ENCODE measurements at regions not wholly inside any gene's neighbourhood (a gene's known extent, or its start where the extent isn't known, plus 50 kb on each side); places are given as distances from the start of the nearest gene placed in this dataset.
"Not testable (repeated sequence)": the region's sequence is repeated elsewhere in the genome, so short reads cannot be mapped to it uniquely, and the experiment has no call there.

- not testable (repeated sequence) for H3K27ac ChIP-seq (ENCODE audit: low read length); H3K4me1 ChIP-seq (ENCODE audit: low read length); H2AFZ ChIP-seq (ENCODE audit: low read length); DNase-seq; H3K9me3 ChIP-seq (ENCODE audit: low read length); H3K9me2 ChIP-seq (replicated peaks; ENCODE audit: insufficient read depth, low read length); H3K36me3 ChIP-seq (ENCODE audit: insufficient read depth, low read length); H3K79me2 ChIP-seq (ENCODE audit: low read length); H3K4me2 ChIP-seq (ENCODE audit: low read depth, low read length, poor library complexity, severe bottlenecking); H3K27me3 ChIP-seq (ENCODE audit: low read length); H3K4me3 ChIP-seq (ENCODE audit: low read length); H3K9ac ChIP-seq (ENCODE audit: low read length); H4K20me1 ChIP-seq (ENCODE audit: insufficient read depth, low read depth, low read length)
Observed at GRCh38 chr2:88802026-88802425, 110.6 kb downstream of the RPIA start.

- peaks cover 4% of the 10 kb centered on the region for H3K4me1 ChIP-seq (ENCODE audit: low read length)
- H3K4me3 ChIP-seq (ENCODE audit: low read length) = no peak overlapping the region
- H3K36me3 ChIP-seq (ENCODE audit: insufficient read depth, low read length) = no peaks in the 10 kb centered on the region
- DNase-seq = no peak
- H3K27me3 ChIP-seq (ENCODE audit: low read length) = no peaks in the 10 kb centered on the region
- H2AFZ ChIP-seq (ENCODE audit: low read length) = no peak overlapping the region
- no peak overlapping the region for H3K4me2 ChIP-seq (ENCODE audit: low read depth, low read length, poor library complexity, severe bottlenecking)
- no peaks in the 10 kb centered on the region for H3K9me3 ChIP-seq (ENCODE audit: low read length)
- no peak overlapping the region for H3K27ac ChIP-seq (ENCODE audit: low read length)
- H3K79me2 ChIP-seq (ENCODE audit: low read length) = no peaks in the 10 kb centered on the region
- no peaks in the 10 kb centered on the region for H4K20me1 ChIP-seq (ENCODE audit: insufficient read depth, low read depth, low read length)
- no peaks in the 10 kb centered on the region for H3K9me2 ChIP-seq (replicated peaks; ENCODE audit: insufficient read depth, low read length)
- H3K9ac ChIP-seq (ENCODE audit: low read length) = no peak overlapping the region
Observed at GRCh38 chr2:88807237-88807962, 115.9 kb downstream of the RPIA start.

GRCh38 chr2:88808083-88808482 lies 116.6 kb downstream of the RPIA start:
- no peak for DNase-seq
- H3K79me2 ChIP-seq (ENCODE audit: low read length) = no peaks in the 10 kb centered on the region
- no peak overlapping the region for H3K9ac ChIP-seq (ENCODE audit: low read length)
- no peaks in the 10 kb centered on the region for H3K27me3 ChIP-seq (ENCODE audit: low read length)
- H3K4me2 ChIP-seq (ENCODE audit: low read depth, low read length, poor library complexity, severe bottlenecking) = no peak overlapping the region
- H3K4me3 ChIP-seq (ENCODE audit: low read length) = no peak overlapping the region
- peaks cover 4% of the 10 kb centered on the region for H3K4me1 ChIP-seq (ENCODE audit: low read length)
- no peaks in the 10 kb centered on the region for H4K20me1 ChIP-seq (ENCODE audit: insufficient read depth, low read depth, low read length)
- no peaks in the 10 kb centered on the region for H3K36me3 ChIP-seq (ENCODE audit: insufficient read depth, low read length)
- no peak overlapping the region for H3K27ac ChIP-seq (ENCODE audit: low read length)
- H3K9me3 ChIP-seq (ENCODE audit: low read length) = no peaks in the 10 kb centered on the region
- H3K9me2 ChIP-seq (replicated peaks; ENCODE audit: insufficient read depth, low read length) = no peaks in the 10 kb centered on the region
- H2AFZ ChIP-seq (ENCODE audit: low read length) = no peak overlapping the region

GRCh38 chr2:88808652-88809051 lies 117.2 kb downstream of the RPIA start:
- no peak overlapping the region for H3K27ac ChIP-seq (ENCODE audit: low read length)
- peaks cover 4% of the 10 kb centered on the region for H3K4me1 ChIP-seq (ENCODE audit: low read length)
- no peak overlapping the region for H3K9ac ChIP-seq (ENCODE audit: low read length)
- no peaks in the 10 kb centered on the region for H3K9me3 ChIP-seq (ENCODE audit: low read length)
- H3K36me3 ChIP-seq (ENCODE audit: insufficient read depth, low read length) = no peaks in the 10 kb centered on the region
- no peaks in the 10 kb centered on the region for H3K27me3 ChIP-seq (ENCODE audit: low read length)
- H3K4me2 ChIP-seq (ENCODE audit: low read depth, low read length, poor library complexity, severe bottlenecking) = no peak overlapping the region
- no peak for DNase-seq
- no peak overlapping the region for H3K4me3 ChIP-seq (ENCODE audit: low read length)
- no peaks in the 10 kb centered on the region for H3K79me2 ChIP-seq (ENCODE audit: low read length)
- no peaks in the 10 kb centered on the region for H3K9me2 ChIP-seq (replicated peaks; ENCODE audit: insufficient read depth, low read length)
- H2AFZ ChIP-seq (ENCODE audit: low read length) = no peak overlapping the region
- H4K20me1 ChIP-seq (ENCODE audit: insufficient read depth, low read depth, low read length) = no peaks in the 10 kb centered on the region

GRCh38 chr2:88809216-88809615 lies 117.7 kb downstream of the RPIA start:
- H3K4me3 ChIP-seq (ENCODE audit: low read length) = no peak overlapping the region
- H3K79me2 ChIP-seq (ENCODE audit: low read length) = no peaks in the 10 kb centered on the region
- no peaks in the 10 kb centered on the region for H4K20me1 ChIP-seq (ENCODE audit: insufficient read depth, low read depth, low read length)
- H3K27ac ChIP-seq (ENCODE audit: low read length) = no peak overlapping the region
- peaks cover 7% of the 10 kb centered on the region for H3K4me1 ChIP-seq (ENCODE audit: low read length)
- DNase-seq = no peak
- no peaks in the 10 kb centered on the region for H3K27me3 ChIP-seq (ENCODE audit: low read length)
- no peaks in the 10 kb centered on the region for H3K9me2 ChIP-seq (replicated peaks; ENCODE audit: insufficient read depth, low read length)
- no peaks in the 10 kb centered on the region for H3K9me3 ChIP-seq (ENCODE audit: low read length)
- no peak overlapping the region for H3K4me2 ChIP-seq (ENCODE audit: low read depth, low read length, poor library complexity, severe bottlenecking)
- H3K36me3 ChIP-seq (ENCODE audit: insufficient read depth, low read length) = no peaks in the 10 kb centered on the region
- H3K9ac ChIP-seq (ENCODE audit: low read length) = no peak overlapping the region
- no peak overlapping the region for H2AFZ ChIP-seq (ENCODE audit: low read length)

- Histone ChIP-seq H3K4me2 (ENCODE audit: low read depth, low read length, poor library complexity, severe bottlenecking) (no peak overlapping the region), H3K36me3 (ENCODE audit: insufficient read depth, low read length) (no peaks in the 10 kb centered on the region), H4K20me1 (ENCODE audit: insufficient read depth, low read depth, low read length) (no peaks in the 10 kb centered on the region), H3K4me3 (ENCODE audit: low read length) (no peak overlapping the region), H3K79me2 (ENCODE audit: low read length) (no peaks in the 10 kb centered on the region), H3K9me3 (ENCODE audit: low read length) (no peaks in the 10 kb centered on the region), H3K27me3 (ENCODE audit: low read length) (no peaks in the 10 kb centered on the region), H3K27ac (ENCODE audit: low read length) (no peak overlapping the region), H3K9ac (ENCODE audit: low read length) (no peak overlapping the region), H3K4me1 (ENCODE audit: low read length) (peaks cover 10% of the 10 kb centered on the region), H3K9me2 (replicated peaks; ENCODE audit: insufficient read depth, low read length) (no peaks in the 10 kb centered on the region), H2AFZ (ENCODE audit: low read length) (no peak overlapping the region)
- no peak for DNase-seq
Observed at GRCh38 chr2:88810017-88810416, 118.5 kb downstream of the RPIA start.

GRCh38 chr2:88810488-88810887 lies 119.0 kb downstream of the RPIA start:
- no peak overlapping the region for H2AFZ ChIP-seq (ENCODE audit: low read length)
- no peaks in the 10 kb centered on the region; the same call in 1 of the 2 replicates for H3K9me3 ChIP-seq (ENCODE audit: low read length)
- H3K4me2 ChIP-seq (ENCODE audit: low read depth, low read length, poor library complexity, severe bottlenecking) = no peak overlapping the region
- DNase-seq = no peak
- H3K36me3 ChIP-seq (ENCODE audit: insufficient read depth, low read length) = no peaks in the 10 kb centered on the region
- no peak overlapping the region for H3K9ac ChIP-seq (ENCODE audit: low read length)
- no peaks in the 10 kb centered on the region for H3K27me3 ChIP-seq (ENCODE audit: low read length)
- H3K4me3 ChIP-seq (ENCODE audit: low read length) = no peak overlapping the region
- H3K79me2 ChIP-seq (ENCODE audit: low read length) = no peaks in the 10 kb centered on the region
- no peaks in the 10 kb centered on the region for H4K20me1 ChIP-seq (ENCODE audit: insufficient read depth, low read depth, low read length)
- peaks cover 15% of the 10 kb centered on the region for H3K4me1 ChIP-seq (ENCODE audit: low read length)
- H3K9me2 ChIP-seq (replicated peaks; ENCODE audit: insufficient read depth, low read length) = no peaks in the 10 kb centered on the region
- H3K27ac ChIP-seq (ENCODE audit: low read length) = no peak overlapping the region

- Histone ChIP-seq H3K36me3 (ENCODE audit: insufficient read depth, low read length) (no peaks in the 10 kb centered on the region), H3K4me2 (ENCODE audit: low read depth, low read length, poor library complexity, severe bottlenecking) (no peak overlapping the region), H3K9me3 (ENCODE audit: low read length) (peaks cover 7% of the 10 kb centered on the region; the same call in 1 of the 2 replicates), H3K4me1 (ENCODE audit: low read length) (peaks cover 20% of the 10 kb centered on the region), H3K79me2 (ENCODE audit: low read length) (no peaks in the 10 kb centered on the region), H3K4me3 (ENCODE audit: low read length) (no peak overlapping the region), H2AFZ (ENCODE audit: low read length) (no peak overlapping the region), H4K20me1 (ENCODE audit: insufficient read depth, low read depth, low read length) (no peaks in the 10 kb centered on the region), H3K9ac (ENCODE audit: low read length) (no peak overlapping the region), H3K9me2 (replicated peaks; ENCODE audit: insufficient read depth, low read length) (no peaks in the 10 kb centered on the region), H3K27ac (ENCODE audit: low read length) (no peak overlapping the region), H3K27me3 (ENCODE audit: low read length) (no peaks in the 10 kb centered on the region)
- DNase-seq = no peak
Observed at GRCh38 chr2:88811233-88811632, 119.8 kb downstream of the RPIA start.
